NCI-H2227 (cell line): ENCODE measurements at regions not wholly inside any gene's neighbourhood (a gene's known extent, or its start where the extent isn't known, plus 50 kb on each side); places are given as distances from the start of the nearest gene placed in this dataset.
"Not testable (repeated sequence)": the region's sequence is repeated elsewhere in the genome, so short reads cannot be mapped to it uniquely, and the experiment has no call there.

Source experiments
- DNase-seq: peaks from one replicate; lab custom pipeline; 2025; ENCODE audit not compliant: unreplicated experiment; lab: John Stamatoyannopoulos, UW

DNA sequence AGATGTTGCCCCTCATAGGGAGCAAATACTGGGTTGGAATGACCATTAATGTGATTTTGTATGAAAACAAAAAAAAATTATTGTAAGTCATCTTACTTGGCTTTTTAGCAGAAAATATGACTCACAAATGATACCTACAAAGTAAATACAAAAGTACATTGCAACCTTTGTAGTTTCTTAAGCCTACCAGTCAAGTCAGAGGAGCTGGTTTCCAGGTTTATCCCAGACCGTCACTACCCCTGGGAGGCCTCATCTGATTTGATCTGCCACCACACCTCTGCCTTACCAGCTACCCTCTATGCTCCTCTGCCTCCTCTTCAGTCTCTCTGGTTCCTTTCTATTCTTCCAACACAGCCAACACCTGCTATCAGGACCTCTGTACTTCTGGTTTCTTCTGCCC is 349.9 kb upstream of the CCNH start:
- no peak for DNase-seq

DNA sequence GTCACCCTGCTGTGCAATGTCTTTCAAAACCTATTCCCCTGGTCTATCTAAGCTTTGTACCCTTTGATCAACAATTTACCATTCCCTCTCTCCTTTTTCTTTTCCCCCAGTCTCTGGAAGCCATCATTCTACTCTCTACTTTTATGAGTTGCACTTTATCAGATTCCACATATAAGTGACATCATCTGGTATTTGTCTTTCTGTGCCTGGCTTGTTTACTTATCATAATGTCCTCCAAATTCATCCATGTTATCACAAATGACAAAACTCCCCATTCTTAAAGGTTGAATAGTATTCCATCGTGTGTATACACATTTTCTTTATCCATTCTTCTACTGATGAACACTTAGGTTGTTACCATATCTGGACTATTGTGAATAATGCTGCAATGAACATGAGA is 344.2 kb upstream of the CCNH start:
- DNase-seq: no peak

DNA sequence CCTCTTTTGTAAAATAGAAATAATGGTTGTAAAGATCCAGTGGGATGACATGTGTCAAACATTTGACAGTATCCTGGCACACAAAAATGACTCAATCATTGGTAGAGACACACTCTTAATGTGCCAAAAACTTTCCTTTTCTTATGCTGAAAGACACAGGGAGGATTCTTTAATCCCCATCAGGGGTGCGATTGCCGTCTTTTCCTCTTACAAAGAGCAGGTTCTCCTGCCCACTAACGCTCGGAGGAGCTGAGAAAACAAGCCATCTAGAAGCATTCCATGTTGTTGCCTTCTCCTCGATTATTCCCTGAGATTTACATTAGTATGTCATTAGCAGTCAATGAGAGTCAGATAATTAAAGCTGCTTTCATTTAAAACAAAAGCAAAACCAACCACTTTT is 342.6 kb upstream of the CCNH start:
- no peak for DNase-seq

DNA sequence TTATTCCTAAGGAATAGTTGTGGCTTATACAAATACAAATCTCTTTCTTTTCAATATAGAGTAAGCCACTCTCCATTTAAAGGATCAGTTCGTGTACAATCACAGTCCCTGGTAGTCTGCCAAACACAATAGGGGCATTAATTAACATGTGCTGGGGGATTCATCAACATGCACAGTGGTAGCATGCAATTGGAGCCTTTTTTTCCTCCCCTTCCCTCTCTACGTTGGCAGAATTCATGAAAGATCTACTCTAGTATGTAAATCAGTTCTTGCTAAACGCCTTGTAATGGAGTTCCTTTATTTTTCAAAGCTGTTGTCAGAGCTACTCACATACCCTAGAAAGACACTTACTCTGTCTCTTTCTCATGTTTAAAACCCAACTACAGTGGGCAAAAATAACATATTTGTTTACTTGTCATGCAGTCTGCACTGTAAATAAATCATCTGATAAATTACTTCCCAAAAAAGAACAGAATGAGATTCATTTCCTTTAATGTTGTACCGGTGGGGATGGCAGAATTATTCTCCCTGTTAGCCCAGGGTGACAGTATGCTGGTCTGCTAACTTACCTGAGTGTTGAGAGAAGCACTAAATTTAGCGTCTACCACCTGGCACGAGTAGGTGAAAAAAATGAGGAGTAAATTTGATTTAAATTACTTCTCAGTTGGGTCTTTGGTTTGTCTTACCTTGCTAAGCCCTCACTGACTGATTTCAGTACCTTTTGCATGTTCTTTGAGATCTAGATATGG is 341.5 kb upstream of the CCNH start:
- DNase-seq: no peak

DNA sequence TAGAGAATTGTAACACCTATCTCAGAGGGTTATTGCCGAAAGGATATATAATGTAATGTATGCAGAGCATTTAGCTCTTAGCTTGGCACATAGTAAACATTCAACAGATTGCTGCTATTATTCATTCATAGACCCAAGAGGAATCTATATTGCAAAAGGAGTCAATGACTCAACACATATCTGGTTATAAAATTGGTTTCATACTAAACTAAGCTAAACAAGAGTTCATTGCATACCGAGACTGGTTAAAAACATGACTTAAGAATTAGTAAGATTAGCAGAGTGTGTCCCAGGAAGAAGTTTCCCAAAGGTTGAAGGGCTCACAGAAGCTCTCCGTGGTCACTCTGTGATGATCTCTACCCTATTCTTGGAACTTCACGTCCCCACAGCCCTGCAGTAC is 339.6 kb upstream of the CCNH start:
- no peak for DNase-seq

DNA sequence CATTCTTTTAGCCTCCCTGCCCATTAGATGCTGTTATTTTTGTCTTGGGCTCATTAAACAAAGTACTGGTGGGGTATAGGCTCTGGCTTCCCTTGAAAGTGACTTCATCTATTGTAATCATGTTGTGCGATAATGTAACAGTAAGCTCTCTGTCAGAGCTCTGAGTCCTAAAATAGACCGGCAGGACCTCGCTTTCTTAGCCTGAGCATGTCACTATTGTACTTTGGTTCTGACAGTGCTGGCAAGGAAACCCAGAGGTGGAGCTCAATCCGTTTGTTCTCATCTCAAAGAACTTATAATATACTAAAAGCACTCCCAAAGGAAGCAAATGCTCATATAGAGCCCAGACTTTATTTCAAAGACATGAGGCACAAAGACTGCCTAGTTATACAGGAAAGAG is 339.1 kb upstream of the CCNH start:
- DNase-seq: no peak

DNA sequence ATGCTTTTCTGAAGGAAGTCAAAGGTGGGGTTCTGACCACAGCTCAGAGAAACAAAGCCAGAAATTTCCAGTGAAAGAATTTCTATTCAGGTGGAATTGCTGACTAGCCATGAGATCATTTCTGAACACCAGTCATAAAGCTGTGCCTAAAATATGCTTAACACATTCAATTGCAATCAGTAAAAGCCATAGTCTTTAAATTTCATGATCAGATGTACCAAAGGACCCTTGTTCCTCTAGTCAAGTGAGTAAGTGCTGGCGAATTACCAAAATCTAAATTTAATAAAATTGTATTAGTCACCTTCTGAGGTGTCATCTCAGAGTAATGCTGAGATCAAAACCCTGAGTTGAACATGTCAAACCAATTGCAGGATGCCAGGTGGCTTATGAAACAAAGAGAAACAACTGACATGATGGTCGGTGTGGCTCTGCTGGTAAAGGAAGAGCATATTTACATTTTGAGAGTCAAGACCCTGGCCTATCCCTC is 334.2 kb upstream of the CCNH start:
- DNase-seq: no peak

DNA sequence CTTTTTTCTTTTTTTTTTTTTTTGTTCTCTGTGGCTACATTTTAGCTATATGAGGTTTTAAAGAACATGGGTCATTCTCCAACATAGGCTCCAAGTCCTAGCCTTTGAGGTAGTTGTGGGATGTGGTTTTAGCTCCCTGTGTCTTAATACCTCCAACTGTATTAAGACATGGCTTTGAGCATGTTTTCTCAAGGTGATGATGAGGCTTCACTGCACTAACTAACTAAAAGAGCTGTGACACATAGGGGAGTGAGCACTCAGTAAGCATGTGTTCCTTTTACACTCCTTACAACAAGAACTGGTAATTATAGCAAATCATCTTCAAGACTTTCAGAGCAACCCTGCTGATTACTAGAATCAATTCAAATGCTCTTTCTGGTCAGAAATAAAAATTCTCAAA is 333.6 kb upstream of the CCNH start:
- DNase-seq: no peak

DNA sequence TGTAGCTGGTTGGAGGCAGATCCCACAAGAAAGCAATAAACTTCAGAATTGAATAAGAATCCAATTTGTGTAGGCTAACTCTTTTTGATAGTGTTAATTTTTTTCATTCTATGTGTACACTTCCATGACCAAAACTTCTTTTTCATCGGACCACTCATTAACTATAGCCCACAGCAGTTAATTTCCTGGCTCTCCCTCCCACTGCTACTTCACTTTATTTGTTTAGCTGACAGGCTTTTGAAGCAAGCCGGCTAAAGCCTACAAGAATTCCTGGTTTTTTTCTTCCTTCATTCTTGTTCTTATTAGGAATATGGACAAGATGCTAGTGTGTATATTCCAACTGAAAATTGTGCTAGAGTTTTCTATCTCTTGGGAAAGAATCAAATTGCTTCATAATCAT is 329.2 kb upstream of the CCNH start:
- DNase-seq: no peak

DNA sequence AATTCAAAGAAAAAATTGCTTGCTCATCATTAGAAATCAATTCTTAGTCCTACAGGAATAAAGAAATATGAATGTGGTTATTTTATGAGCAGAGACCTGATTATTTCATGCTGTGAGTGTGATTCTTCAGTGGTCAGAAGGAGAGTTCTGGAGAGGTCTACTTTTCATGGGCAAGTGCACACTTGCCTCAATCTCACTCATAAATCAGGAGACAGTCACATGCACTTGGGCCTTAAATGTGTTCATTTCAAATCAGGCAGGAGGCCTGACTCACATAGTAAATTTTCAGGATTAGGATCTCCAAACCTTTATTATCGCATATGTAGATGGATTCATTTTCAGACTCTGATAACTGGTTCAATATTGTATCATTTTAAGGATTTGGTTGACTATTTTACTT is 323.2 kb upstream of the CCNH start:
- DNase-seq: no peak

DNA sequence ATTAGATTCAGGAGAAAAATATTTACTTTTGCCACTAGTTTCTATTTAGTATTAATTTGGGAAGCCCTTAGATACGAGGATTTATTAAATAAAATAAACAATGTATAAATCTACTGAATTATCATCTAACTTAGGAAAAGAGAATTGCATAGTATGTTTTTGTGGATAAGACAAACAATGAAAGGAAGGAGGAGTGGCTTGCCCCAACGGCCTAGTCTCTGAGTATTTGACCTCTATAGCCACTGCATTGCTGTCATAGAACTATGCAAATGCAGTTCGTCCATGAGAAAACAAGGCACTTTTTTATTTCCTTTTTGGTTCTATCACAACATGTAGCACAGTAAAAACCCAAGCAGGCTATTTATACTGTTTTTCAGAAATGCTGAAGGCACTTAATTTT is 321.2 kb upstream of the CCNH start:
- no peak for DNase-seq

DNA sequence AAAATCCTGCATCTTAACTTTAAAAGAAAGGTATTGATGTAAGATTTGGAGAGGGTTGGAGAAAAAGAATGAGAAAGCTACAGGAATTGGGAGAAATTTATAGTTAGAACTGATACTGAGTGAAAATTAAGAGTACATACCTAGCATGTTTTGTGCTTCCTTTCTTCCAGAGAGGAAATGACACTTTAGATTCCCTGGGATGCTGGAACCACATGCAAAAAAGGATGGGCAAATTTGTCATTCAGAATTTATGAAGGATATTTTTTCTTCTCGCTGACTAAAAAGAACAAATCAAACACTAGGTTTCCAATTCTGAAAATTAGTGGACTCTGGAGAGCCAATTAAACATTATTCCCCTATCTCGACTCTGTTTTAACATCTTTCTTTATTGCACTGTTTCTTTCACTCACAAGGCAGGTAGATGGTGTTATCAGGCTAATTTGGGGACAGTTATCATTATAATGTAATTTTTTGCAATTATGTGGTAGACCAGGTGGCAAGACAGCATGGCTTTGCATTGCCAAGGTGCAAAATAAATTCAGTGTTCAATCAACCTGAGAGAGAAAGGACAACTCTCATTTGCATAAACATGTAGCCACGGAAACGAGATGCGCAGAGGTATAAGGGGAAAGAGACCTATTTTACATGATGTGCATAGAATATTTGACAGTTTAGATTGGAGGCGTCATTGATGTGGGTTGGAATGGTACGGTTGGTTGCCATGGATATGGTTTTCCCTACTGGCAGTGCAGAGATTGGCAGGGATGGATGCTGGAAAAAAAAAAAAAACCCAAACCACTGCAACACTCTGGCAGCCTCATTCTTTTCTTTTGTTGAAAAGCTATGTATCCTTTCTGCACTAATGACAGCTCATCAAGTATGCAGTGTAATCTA is 320.4 kb upstream of the CCNH start:
- no peak for DNase-seq

DNA sequence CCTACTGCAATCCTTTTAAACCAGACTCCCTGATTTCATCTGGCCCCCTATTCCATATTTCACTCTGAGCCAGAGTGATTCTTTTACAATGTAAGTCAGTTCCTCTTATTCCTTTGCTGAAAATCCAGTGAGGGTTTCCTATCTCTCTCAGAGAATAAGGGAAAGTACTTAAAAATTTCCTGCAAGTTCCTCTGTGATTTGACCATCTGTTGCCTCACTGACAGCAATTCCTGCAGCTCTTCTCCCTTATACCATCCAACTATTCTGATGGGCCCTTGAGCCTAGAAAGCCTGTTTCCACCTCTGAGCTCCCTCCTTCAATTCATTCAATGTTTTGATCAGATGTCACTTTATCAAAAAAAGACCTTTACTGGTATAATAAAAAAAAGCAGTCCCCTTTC is 317.1 kb upstream of the CCNH start:
- DNase-seq: no peak

DNA sequence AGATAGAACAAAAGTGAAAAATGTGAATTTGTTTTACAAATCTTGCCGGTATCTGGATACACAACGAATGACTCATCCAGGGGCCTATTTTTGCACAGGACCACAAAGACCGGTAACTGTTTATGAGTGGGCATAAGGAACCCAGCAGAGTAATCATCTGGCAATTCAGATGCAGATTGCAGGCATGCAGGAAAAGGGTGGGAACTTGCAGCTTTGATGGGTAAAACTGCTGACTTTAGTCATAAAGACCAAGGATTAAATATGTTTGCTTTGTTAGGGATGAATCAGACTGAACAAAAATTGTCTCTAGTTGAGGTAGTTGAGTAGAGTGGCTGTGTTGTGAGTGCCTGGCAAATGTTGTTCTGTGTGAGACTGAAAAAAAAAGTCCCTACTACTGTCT is 309.6 kb upstream of the CCNH start:
- DNase-seq: no peak

DNA sequence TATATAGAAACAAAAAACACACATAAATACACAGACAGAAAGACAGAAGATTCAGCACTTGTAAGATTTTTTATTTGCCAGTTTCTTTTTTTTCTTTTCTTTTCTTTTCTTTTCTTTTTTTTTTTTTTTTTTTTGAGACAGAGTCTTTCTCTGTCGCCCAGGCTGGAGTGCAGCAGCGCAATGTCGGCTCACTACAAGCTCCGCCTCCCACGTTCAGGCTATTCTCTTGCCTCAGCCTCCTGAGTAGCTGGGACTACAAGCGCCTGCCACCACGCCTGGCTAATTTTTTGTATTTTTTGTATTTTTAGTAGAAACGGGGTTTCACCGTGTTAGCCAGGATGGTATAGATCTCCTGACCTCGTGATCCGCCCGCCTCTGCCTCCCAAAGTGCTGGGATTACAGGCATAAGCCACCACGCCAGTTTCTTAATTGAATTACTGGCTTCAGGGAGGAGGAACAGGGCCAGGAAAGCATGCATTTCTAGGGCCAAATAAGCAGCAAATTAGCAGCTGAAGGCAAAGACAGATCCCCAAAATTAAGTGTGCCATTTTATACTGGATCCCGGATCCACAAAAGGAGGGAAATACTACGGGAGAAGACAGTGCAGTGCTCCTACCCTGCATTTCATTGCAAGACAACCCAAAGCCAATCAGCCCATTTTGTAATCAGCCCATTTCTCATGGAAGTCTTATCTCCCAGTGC is 305.6 kb upstream of the CCNH start:
- not testable (repeated sequence) for DNase-seq

DNA sequence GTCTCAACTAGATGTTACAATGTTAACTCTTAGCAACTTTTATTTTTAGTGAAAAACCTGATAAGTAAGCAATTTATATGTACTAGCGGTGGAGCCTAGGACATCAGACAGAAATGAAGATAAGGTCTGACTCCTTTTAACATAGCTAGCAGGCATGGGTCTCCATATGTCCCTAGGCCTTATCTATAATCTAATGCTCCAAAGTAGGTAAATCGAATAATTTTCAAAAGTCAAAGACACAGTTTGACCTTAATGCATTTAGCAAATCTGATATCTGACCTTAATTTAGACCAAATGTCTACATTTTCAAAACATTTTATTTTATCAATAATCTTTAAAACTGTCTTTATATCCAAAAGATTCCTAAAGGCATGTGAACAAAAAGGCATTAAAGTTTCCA is 305.0 kb upstream of the CCNH start:
- no peak for DNase-seq

DNA sequence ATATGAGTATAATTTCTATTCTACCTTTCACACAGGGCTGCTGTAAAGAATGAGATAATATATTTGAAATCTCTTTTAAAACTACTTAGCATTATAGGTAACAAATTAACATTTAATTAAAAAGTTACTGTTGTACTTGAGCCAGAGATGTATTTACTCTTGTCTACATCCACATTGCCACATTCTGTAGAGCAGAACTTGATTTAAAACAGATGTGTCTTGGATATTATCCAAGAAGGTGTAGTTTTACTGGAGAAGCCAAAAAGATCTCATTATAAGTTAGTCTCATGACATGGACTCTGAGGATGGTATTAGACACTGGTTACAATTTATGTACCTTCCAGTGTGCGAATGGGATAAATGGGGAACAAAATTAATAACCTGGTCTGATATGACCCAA is 293.1 kb upstream of the CCNH start:
- DNase-seq: no peak

DNA sequence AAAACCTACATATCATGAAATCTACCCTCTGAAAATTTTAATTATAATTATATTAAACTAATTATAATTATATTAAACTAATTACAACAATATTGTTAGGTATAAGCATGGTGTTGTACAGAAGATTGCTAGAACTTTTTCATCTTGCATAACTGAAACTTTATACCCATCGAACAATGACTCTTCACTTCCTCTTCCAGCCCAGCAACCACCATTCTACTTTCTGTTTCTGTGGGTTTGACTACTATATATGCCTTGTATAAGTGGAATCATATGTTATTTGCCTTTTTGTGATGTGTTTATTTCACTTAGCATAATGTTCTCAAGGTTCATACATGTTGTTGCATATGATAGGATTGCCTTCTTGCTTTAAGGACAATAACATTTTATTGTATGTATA is 274.2 kb upstream of the CCNH start:
- DNase-seq: no peak

DNA sequence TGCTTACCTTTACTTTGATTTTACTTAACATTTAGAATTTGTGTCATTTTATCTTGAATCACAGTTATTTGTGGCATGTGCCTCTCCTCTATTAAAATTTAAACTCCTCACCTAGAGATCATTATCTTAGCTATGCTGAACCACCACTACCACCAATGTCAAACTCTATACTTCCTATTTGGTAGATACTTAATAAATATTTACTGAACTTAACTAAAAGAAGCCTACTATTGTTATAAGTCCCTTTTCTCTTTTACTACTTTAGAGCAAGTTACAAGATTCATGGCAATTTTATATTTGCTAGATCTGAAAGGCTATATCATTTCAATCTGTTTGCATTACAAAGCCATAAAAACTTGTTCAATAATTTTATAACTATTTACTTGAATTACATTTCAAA is 273.3 kb upstream of the CCNH start:
- no peak for DNase-seq

DNA sequence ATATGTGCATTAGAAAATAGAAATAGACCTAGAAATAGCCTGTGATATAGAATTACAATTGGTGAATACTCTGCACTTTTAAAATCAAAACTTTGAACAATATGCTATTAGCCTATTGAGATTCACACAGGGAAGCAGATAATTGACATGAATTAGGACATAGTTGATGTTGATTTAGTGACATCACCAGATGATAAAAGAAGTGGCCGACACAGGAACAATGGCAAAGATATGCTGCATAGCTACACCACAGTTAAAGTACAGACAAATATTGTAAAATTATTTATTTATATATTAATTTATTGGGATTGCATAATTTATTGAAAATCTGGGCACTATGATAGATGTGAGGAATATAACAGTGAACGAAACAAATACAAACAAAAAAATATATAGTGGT is 261.5 kb upstream of the CCNH start:
- DNase-seq: no peak

DNA sequence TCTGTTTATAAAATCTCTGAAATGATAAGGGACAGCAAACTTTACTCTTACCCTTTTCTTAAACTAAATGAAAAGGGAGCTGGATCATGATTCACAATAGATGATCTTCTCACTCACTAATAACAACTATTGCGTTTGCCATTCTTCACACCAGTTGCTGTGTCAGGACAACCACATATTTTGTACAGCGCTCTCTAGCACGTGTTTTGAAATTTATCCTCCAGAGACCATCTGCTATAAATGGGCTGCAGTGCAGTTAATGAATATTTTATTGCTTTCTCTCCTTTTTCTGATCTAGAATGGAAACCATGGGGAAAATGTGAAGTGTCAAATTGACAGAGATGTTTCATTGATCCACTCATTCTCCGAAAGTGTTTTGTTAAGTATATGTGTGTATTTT is 258.4 kb upstream of the CCNH start:
- no peak for DNase-seq

DNA sequence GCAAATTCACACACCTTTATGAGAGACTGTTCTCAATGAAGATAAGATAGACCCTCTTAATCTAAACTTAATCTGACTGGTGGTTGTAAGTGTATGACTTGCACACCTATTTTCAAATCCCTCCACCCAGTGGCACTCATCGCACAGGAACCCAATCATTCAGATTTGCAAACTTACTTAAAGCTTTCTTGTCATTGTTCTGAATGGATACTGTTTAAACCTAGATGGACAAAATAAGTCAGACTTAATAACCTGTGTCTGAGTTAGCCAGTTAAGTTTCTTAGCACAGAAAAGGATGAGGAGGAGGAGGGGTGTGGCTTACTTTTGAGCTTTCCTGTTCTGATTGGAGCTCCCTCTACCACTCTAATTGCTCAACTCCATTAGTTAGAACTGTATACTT is 252.4 kb upstream of the CCNH start:
- DNase-seq: no peak
